Activated CD4-positive, alpha-beta T cell treated with anti-CD3 and anti-CD28 coated beads, Interleukin-2, amount 50 U/mL, for 24 hours (primary cell): ENCODE measurements at regions not wholly inside any gene's neighbourhood (a gene's known extent, or its start where the extent isn't known, plus 50 kb on each side); places are given as distances from the start of the nearest gene placed in this dataset.
"Not testable (repeated sequence)": the region's sequence is repeated elsewhere in the genome, so short reads cannot be mapped to it uniquely, and the experiment has no call there.

ENCODE experiments used
- DNase-seq, 2 donors: peaks; one replicate each; pipeline ENCODE4 v3.0.0-alpha.2; 2020; ENCODE audit warnings: low read depth in 1 of 2, low spot score in 1 of 2

GRCh38 chr13:90455823-90456222 lies 891.7 kb upstream of the MIR17HG start:
- DNase-seq = no peak

- no peak for DNase-seq
Observed at GRCh38 chr13:90461398-90461797, 886.1 kb upstream of the MIR17HG start.

GRCh38 chr13:90477216-90477615 lies 870.3 kb upstream of the MIR17HG start:
- no peak for DNase-seq

GRCh38 chr13:90483906-90484305 lies 863.6 kb upstream of the MIR17HG start:
- no peak for DNase-seq

- no peak for DNase-seq
Observed at GRCh38 chr13:90485436-90485835, 862.1 kb upstream of the MIR17HG start.

- no peak for DNase-seq
Observed at GRCh38 chr13:90492872-90493271, 854.6 kb upstream of the MIR17HG start.

- DNase-seq = no peak
Observed at GRCh38 chr13:90493667-90494066, 853.8 kb upstream of the MIR17HG start.

GRCh38 chr13:90494849-90495248 lies 852.6 kb upstream of the MIR17HG start:
- DNase-seq = not testable (repeated sequence)

GRCh38 chr13:90498096-90498495 lies 849.4 kb upstream of the MIR17HG start:
- DNase-seq = no peak

- DNase-seq = no peak
Observed at GRCh38 chr13:90498816-90499215, 848.7 kb upstream of the MIR17HG start.

- no peak for DNase-seq
Observed at GRCh38 chr13:90500569-90500968, 846.9 kb upstream of the MIR17HG start.

- no peak for DNase-seq
Observed at GRCh38 chr13:90502153-90502552, 845.3 kb upstream of the MIR17HG start.

- no peak for DNase-seq
Observed at GRCh38 chr13:90502762-90503161, 844.7 kb upstream of the MIR17HG start.

- no peak for DNase-seq
Observed at GRCh38 chr13:90510319-90510718, 837.2 kb upstream of the MIR17HG start.

GRCh38 chr13:90511903-90512302 lies 835.6 kb upstream of the MIR17HG start:
- DNase-seq = no peak

- not testable (repeated sequence) for DNase-seq
Observed at GRCh38 chr13:90514712-90515111, 832.8 kb upstream of the MIR17HG start.

GRCh38 chr13:90518417-90518816 lies 829.1 kb upstream of the MIR17HG start:
- no peak for DNase-seq

GRCh38 chr13:90519157-90519556 lies 828.3 kb upstream of the MIR17HG start:
- no peak for DNase-seq

GRCh38 chr13:90526711-90527110 lies 820.8 kb upstream of the MIR17HG start:
- no peak for DNase-seq

- no peak for DNase-seq
Observed at GRCh38 chr13:90531744-90532143, 815.7 kb upstream of the MIR17HG start.

- no peak for DNase-seq
Observed at GRCh38 chr13:90532861-90533492, 814.5 kb upstream of the MIR17HG start.

- no peak for DNase-seq
Observed at GRCh38 chr13:90533866-90534265, 813.6 kb upstream of the MIR17HG start.

- no peak for DNase-seq
Observed at GRCh38 chr13:90534617-90535370, 812.7 kb upstream of the MIR17HG start.
